ENCODE measurements at regions not wholly inside any gene's neighbourhood (a gene's known extent, or its start where the extent isn't known, plus 50 kb on each side); places are given as distances from the start of the nearest gene placed in this dataset.

GRCh38 chr1:55720261-55720660 is 505.1 kb upstream of the USP24 start:
- no peak for TF ChIP-seq CTCF (IDR thresholded peaks at IDR 0.05; ENCODE audit: insufficient read depth, low read length)
- H3K4me3 ChIP-seq (ENCODE audit: low read depth, low read length): no peak overlapping the region
- peak; percentile 41 for DNase-seq (ENCODE audit: low read depth)

- peak; percentile 100 for DNase-seq (ENCODE audit: low read depth)
- TF ChIP-seq CTCF (IDR thresholded peaks at IDR 0.05; ENCODE audit: insufficient read depth, low read length): peak; percentile 27
- no peak overlapping the region for H3K4me3 ChIP-seq (ENCODE audit: low read depth, low read length)
Observed at GRCh38 chr1:55718758-55719671, 503.9 kb upstream of the USP24 start.

DNA sequence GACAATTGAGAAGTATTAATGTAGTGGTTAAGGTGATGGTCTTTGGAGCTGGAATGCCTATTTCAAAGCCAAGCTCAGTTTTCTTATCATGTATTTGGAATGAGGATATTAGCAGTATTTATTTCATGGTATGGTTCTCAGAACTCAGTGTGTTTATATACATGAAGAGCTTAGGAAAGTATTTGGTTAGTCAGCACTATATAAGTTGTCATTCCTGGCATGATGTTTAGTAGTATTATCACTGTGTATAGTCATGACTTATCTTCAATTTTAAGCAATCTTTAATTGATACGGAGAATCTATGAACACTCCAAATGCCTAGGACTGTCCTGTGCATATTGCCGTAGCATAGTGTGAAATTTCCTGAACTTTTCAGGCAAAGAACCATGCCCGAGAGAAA is 501.9 kb upstream of the USP24 start:
- TF ChIP-seq CTCF (IDR thresholded peaks at IDR 0.05; ENCODE audit: insufficient read depth, low read length): no peak
- H3K4me3 ChIP-seq (ENCODE audit: low read depth, low read length): no peak overlapping the region
- peak; percentile 30 for DNase-seq (ENCODE audit: low read depth)

DNA sequence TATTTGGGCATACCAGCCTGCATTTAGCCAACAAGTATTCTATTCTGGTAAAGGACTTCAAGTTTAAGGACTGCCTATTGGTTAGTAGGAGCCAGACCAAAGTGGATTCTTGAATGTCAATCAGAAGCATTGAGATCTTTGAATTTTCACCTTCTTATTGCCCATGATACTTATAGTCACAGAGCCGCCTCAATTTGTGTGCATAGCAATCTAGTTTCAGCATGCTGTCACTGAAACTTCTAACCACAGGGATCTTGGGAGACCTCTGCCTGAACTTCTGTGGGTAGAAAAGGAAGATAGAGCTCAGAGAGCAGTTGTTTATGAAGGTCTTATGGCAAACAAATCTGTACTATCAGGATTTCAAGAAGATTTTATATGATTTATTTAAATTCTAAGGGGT is 501.4 kb upstream of the USP24 start:
- TF ChIP-seq CTCF (IDR thresholded peaks at IDR 0.05; ENCODE audit: insufficient read depth, low read length): no peak
- no peak overlapping the region for H3K4me3 ChIP-seq (ENCODE audit: low read depth, low read length)
- DNase-seq (ENCODE audit: low read depth): peak; percentile 47

GRCh38 chr1:55716151-55716550 is 501.0 kb upstream of the USP24 start:
- H3K4me3 ChIP-seq (ENCODE audit: low read depth, low read length): no peak overlapping the region
- TF ChIP-seq CTCF (IDR thresholded peaks at IDR 0.05; ENCODE audit: insufficient read depth, low read length): no peak
- peak; percentile 31 for DNase-seq (ENCODE audit: low read depth)

GRCh38 chr1:55714230-55714629 is 499.1 kb upstream of the USP24 start:
- TF ChIP-seq CTCF (IDR thresholded peaks at IDR 0.05; ENCODE audit: insufficient read depth, low read length): no peak

More at GRCh38 chr1:55714230-55714629, 499.1 kb upstream of the USP24 start:
- H3K4me3 ChIP-seq (ENCODE audit: low read depth, low read length): no peak overlapping the region
- DNase-seq (ENCODE audit: low read depth): no peak
